ENCODE measurements at regions not wholly inside any gene's neighbourhood (a gene's known extent, or its start where the extent isn't known, plus 50 kb on each side); places are given as distances from the start of the nearest gene placed in this dataset.

GRCh38 chr2:242040303-242040655 lies 170.8 kb downstream of the RTP5 start:
- TF ChIP-seq EZH2 (IDR thresholded peaks at IDR 0.05) = no peak
- no peak for TF ChIP-seq POLR2AphosphoS5 (IDR thresholded peaks at IDR 0.05; ENCODE audit: borderline replicate concordance, low read depth, low read length)
